ENCODE measurements at regions not wholly inside any gene's neighbourhood (a gene's known extent, or its start where the extent isn't known, plus 50 kb on each side); places are given as distances from the start of the nearest gene placed in this dataset.

DNA sequence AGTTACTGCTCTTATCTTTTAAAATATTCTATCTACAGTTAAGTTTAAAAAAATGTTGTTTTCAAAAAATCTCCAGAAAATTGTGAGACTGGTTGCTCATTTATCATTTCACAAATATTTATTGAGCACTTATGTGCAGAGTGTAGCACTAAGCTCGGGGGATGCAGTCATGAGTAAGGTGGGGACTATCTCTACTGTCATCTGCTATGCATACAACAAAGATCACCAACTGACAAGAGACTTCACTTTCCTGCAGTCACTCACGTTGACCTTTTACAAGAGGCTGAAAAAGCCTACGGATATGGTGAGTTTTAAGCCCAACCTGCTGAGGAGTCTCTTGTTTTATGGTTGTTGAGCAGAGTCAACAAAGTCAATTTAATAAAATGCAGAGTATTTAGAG is 392.5 kb downstream of the KLF12 start:
- Mint-ChIP-seq H3K4me3 (peak overlapping the region in 1 of 3 donors; percentile 50), H3K36me3 (peaks cover 11% of the 10 kb centered on the region), H3K4me1 (peaks cover 50 to 57% (median 53%) of the 10 kb centered on the region in 3 donors), H3K27me3 (no peaks in the 10 kb centered on the region), H3K27ac (peak overlapping the region; percentile 71), H3K9me3 (no peaks in the 10 kb centered on the region)
- DNase-seq (no peak), ATAC-seq (replicated peaks in 1 of 4) (peak in 1 of 4 experiments; percentile 36)
- Histone ChIP-seq H3K27ac (ENCODE audit: low read length) (no peak overlapping the region), H3K9me3 (no peaks in the 10 kb centered on the region), H3K4me1 (ENCODE audit: control insufficient read depth in 1 of 2, extremely low read depth in 1 of 2, insufficient read depth in 2 of 2, low read length in 2 of 2) (peaks cover 10 to 25% of the 10 kb centered on the region in 2 experiments), H3K4me3 (ENCODE audit: control insufficient read depth in 1 of 2, extremely low read depth in 1 of 2, low read length in 1 of 2) (no peak overlapping the region), H3K36me3 (ENCODE audit: control insufficient read depth in 2 of 2, extremely low read depth in 1 of 2, insufficient read depth in 1 of 2, low read length in 1 of 2) (peaks cover 4 to 6% of the 10 kb centered on the region in 2 donors), H3K27me3 (replicated peaks in 1 of 2; ENCODE audit: control insufficient read depth in 2 of 2, extremely low read depth in 1 of 2, insufficient read depth in 2 of 2, low read length in 1 of 2) (no peaks in the 10 kb centered on the region)
- ChIA-PET POLR2A (interaction anchor here in 1 of 2 donors (1.0 kb wide), 1 partner anchor 26 kb away, joined by 3 read pairs; no protein-coding TSS in a partner anchor), CTCF (interaction anchor here (0.5 to 1.8 kb wide), 6 partner anchors 10 to 1456 kb away, joined by 3 to 10 read pairs (median 4); no protein-coding TSS in a partner anchor)
- WGBS (ENCODE audit: insufficient coverage), result 80% methylated on average over 1 of the region's 3 CpGs

DNA sequence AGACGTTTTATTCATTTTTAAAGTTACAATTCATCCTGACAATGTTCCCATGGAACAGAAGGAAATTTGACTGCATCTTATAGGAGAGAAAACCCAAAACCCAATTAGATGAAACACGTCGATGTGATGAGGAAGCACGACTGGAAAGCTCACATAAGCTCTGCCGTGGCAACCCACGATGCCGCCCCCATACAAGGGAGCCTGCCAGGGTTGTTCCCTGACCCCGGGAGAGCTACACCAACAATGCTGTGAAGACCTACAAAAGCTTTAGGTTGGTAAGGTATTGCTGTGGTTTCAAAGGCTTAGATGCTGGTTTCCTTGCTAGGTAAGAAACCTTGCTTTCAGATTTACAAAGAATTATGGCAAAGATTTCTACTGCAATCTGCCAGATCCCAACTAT is 393.1 kb downstream of the KLF12 start:
- peak overlapping the region; percentile 15 to 71 for H3K27ac Mint-ChIP-seq
- H3K4me1 Mint-ChIP-seq, result peaks cover 52 to 55% (median 54%) of the 10 kb centered on the region in 3 donors
- no peaks in the 10 kb centered on the region for H3K9me3 ChIP-seq
- ATAC-seq (replicated peaks in 1 of 4) (peak; percentile 46 to 76 (median 56)), DNase-seq (peak in 6 of 35 experiments; percentile 1 to 30 (median 8))
- no peak overlapping the region for H3K4me3 ChIP-seq (ENCODE audit: control insufficient read depth in 1 of 2, extremely low read depth in 1 of 2, low read length in 1 of 2)
- H3K4me3 Mint-ChIP-seq, result peak overlapping the region in 2 of 3 donors; percentile 25 to 50
- 33% methylated on average over 3 of the region's 8 CpGs for WGBS (ENCODE audit: insufficient coverage)
- ChIA-PET CTCF (interaction anchor here in 1 of 2 donors (0.5 to 1.7 kb wide), 4 partner anchors 10 to 1056 kb away, joined by 3 to 10 read pairs (median 4); no protein-coding TSS in a partner anchor), POLR2A (no interaction called here)
- peaks cover 9 to 25% of the 10 kb centered on the region in 2 experiments for H3K4me1 ChIP-seq (ENCODE audit: control insufficient read depth in 1 of 2, extremely low read depth in 1 of 2, insufficient read depth in 2 of 2, low read length in 2 of 2)
- H3K27me3 Mint-ChIP-seq, result no peaks in the 10 kb centered on the region
- no peak overlapping the region for H3K27ac ChIP-seq (ENCODE audit: low read length)
- H3K27me3 ChIP-seq (replicated peaks in 1 of 2; ENCODE audit: control insufficient read depth in 2 of 2, extremely low read depth in 1 of 2, insufficient read depth in 2 of 2, low read length in 1 of 2), result no peaks in the 10 kb centered on the region
- no peaks in the 10 kb centered on the region for H3K9me3 Mint-ChIP-seq
- H3K36me3 ChIP-seq (ENCODE audit: control insufficient read depth in 2 of 2, extremely low read depth in 1 of 2, insufficient read depth in 1 of 2, low read length in 1 of 2), result peaks cover 4 to 6% of the 10 kb centered on the region in 2 donors
- peaks cover 14% of the 10 kb centered on the region for H3K36me3 Mint-ChIP-seq

DNA sequence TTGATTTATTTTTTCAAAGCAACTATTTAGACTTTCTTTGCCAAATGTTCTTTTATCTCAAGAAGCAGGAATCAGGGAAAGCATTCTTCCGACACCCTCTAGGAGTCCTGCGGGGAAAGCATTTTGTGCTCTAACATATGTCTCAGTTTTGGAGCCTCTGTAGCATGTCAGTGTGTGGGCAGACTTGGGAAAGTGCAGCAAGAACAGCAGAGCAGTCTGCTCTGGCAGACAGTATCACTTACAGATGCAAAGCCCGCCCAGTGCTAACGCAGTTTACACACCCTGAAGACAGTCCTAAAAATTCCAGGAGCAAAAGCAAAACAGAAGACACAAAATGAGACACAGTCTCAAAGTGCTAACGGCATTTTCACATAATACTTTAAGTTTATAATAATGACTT is 393.5 kb downstream of the KLF12 start:
- 93% methylated on average over 2 of the region's 5 CpGs for WGBS (ENCODE audit: insufficient coverage)
- Histone ChIP-seq H3K4me3 (ENCODE audit: control insufficient read depth in 1 of 2, extremely low read depth in 1 of 2, low read length in 1 of 2) (no peak overlapping the region), H3K27ac (ENCODE audit: low read length) (no peak overlapping the region), H3K9me3 (no peaks in the 10 kb centered on the region), H3K36me3 (ENCODE audit: control insufficient read depth in 2 of 2, extremely low read depth in 1 of 2, insufficient read depth in 1 of 2, low read length in 1 of 2) (peaks cover 4 to 6% of the 10 kb centered on the region in 2 donors), H3K4me1 (ENCODE audit: control insufficient read depth in 1 of 2, extremely low read depth in 1 of 2, insufficient read depth in 2 of 2, low read length in 2 of 2) (peaks cover 9 to 22% of the 10 kb centered on the region in 2 experiments), H3K27me3 (replicated peaks in 1 of 2; ENCODE audit: control insufficient read depth in 2 of 2, extremely low read depth in 1 of 2, insufficient read depth in 2 of 2, low read length in 1 of 2) (no peaks in the 10 kb centered on the region)
- Mint-ChIP-seq H3K27me3 (no peaks in the 10 kb centered on the region), H3K4me1 (peaks cover 49 to 50% (median 50%) of the 10 kb centered on the region in 3 donors), H3K4me3 (peak overlapping the region in 1 of 3 donors; percentile 50), H3K27ac (peak overlapping the region; percentile 60 to 71), H3K9me3 (no peaks in the 10 kb centered on the region), H3K36me3 (peaks cover 19% of the 10 kb centered on the region)
- CTCF ChIA-PET, result no interaction called here
- POLR2A ChIA-PET, result no interaction called here
- DNase-seq (no peak), ATAC-seq (replicated peaks in 1 of 4) (no peak)

DNA sequence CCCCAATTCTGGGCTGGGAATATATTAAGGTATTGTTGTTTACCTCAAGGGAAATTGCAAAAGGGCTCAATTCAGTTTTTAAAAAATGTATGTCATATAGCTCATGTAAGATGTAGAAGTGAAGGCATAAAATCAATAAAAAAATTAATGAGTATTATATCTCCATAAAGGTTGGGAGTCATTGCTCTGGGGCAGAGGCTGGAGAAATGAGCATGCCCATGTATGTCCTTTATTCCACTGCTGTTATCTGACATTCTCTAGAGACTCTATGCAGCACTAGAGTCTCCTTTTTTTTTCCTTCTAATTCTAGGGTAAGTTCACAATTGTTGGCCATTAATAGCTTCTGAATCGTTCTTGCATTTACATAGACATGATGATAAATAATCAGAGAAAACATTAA is 394.8 kb downstream of the KLF12 start:
- Mint-ChIP-seq H3K4me3 (no peak overlapping the region), H3K9me3 (no peaks in the 10 kb centered on the region), H3K27me3 (no peaks in the 10 kb centered on the region), H3K27ac (no peak overlapping the region), H3K36me3 (peaks cover 25% of the 10 kb centered on the region), H3K4me1 (peaks cover 43 to 49% (median 45%) of the 10 kb centered on the region in 3 donors)
- Histone ChIP-seq H3K27me3 (replicated peaks in 1 of 2; ENCODE audit: control insufficient read depth in 2 of 2, extremely low read depth in 1 of 2, insufficient read depth in 2 of 2, low read length in 1 of 2) (no peaks in the 10 kb centered on the region), H3K9me3 (no peaks in the 10 kb centered on the region), H3K4me3 (ENCODE audit: control insufficient read depth in 1 of 2, extremely low read depth in 1 of 2, low read length in 1 of 2) (no peak overlapping the region), H3K4me1 (ENCODE audit: control insufficient read depth in 1 of 2, extremely low read depth in 1 of 2, insufficient read depth in 2 of 2, low read length in 2 of 2) (peaks cover 7 to 19% of the 10 kb centered on the region in 2 experiments), H3K27ac (ENCODE audit: low read length) (no peak overlapping the region), H3K36me3 (ENCODE audit: control insufficient read depth in 2 of 2, extremely low read depth in 1 of 2, insufficient read depth in 1 of 2, low read length in 1 of 2) (peaks cover 3 to 4% of the 10 kb centered on the region in 2 donors)
- CTCF ChIA-PET, result interaction anchor here in 1 of 2 donors (0.5 to 0.6 kb wide), 2 partner anchors 548 to 957 kb away, joined by 3 read pairs; no protein-coding TSS in a partner anchor
- ATAC-seq (replicated peaks in 1 of 4) (no peak), DNase-seq (no peak)
- no CpG with 5 or more reads among the region's 1 CpG for WGBS (ENCODE audit: insufficient coverage)
- POLR2A ChIA-PET, result interaction anchor here (0.6 to 0.7 kb wide), 4 partner anchors 8 to 195 kb away, joined by 3 to 6 read pairs (median 3); no protein-coding TSS in a partner anchor

DNA sequence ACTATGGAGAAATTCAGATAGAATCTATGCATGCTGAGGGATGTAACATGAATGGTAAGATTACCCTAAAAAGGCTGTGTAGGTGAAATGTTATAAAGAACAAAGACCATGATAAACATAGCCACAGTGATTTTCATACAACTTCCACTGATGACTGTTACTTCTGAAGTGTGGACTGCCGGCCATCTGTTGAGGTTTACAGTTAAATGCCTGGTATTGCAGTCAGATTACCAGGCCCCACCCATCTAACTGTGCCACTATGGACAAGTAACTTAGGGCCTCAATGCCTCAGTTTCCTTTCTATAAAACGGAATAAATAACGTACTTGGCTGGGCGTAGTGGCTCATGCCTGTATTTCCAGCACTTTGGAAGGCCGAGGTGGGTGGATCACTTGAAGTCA is 395.6 kb downstream of the KLF12 start:
- no peak overlapping the region for H3K27ac ChIP-seq (ENCODE audit: low read length)
- Mint-ChIP-seq H3K4me1 (peaks cover 39 to 46% (median 44%) of the 10 kb centered on the region in 3 donors), H3K27ac (no peak overlapping the region), H3K4me3 (no peak overlapping the region), H3K36me3 (peaks cover 20% of the 10 kb centered on the region), H3K9me3 (no peaks in the 10 kb centered on the region), H3K27me3 (no peaks in the 10 kb centered on the region)
- ChIA-PET POLR2A (interaction anchor here in 1 of 2 donors (0.6 kb wide), 1 partner anchor 8 kb away, joined by 6 read pairs; no protein-coding TSS in a partner anchor), CTCF (interaction anchor here in 1 of 2 donors (0.5 kb wide), 1 partner anchor 549 kb away, joined by 3 read pairs; no protein-coding TSS in a partner anchor)
- no peak overlapping the region for H3K4me3 ChIP-seq (ENCODE audit: control insufficient read depth in 1 of 2, extremely low read depth in 1 of 2, low read length in 1 of 2)
- peaks cover 2% of the 10 kb centered on the region in 2 donors for H3K36me3 ChIP-seq (ENCODE audit: control insufficient read depth in 2 of 2, extremely low read depth in 1 of 2, insufficient read depth in 1 of 2, low read length in 1 of 2)
- H3K27me3 ChIP-seq (replicated peaks in 1 of 2; ENCODE audit: control insufficient read depth in 2 of 2, extremely low read depth in 1 of 2, insufficient read depth in 2 of 2, low read length in 1 of 2), result no peaks in the 10 kb centered on the region
- peaks cover 3 to 11% of the 10 kb centered on the region in 2 experiments for H3K4me1 ChIP-seq (ENCODE audit: control insufficient read depth in 1 of 2, extremely low read depth in 1 of 2, insufficient read depth in 2 of 2, low read length in 2 of 2)
- WGBS (ENCODE audit: insufficient coverage), result 100% methylated on average over 3 of the region's 5 CpGs
- ATAC-seq (replicated peaks in 1 of 4) (no peak), DNase-seq (no peak)
- H3K9me3 ChIP-seq, result no peaks in the 10 kb centered on the region

DNA sequence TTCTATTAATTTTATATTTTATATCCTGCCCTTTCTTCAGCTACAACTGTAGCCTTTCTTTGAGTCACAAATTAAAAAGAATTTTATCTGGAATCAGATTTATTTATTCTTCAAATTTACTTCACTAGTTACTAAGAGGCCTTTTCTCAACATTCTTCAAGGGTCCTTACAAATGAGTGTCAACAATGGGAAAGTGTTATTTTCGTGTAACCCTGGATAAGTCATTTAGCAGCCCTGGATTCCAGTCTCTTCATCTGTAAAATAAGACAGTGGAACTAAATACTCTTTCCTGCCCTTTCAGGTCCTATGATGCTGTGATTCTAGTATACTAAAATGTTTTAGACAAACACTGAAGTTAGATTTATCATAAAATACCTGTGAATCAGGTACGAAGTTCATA is 397.0 kb downstream of the KLF12 start:
- Mint-ChIP-seq H3K27ac (no peak overlapping the region), H3K4me3 (no peak overlapping the region), H3K9me3 (no peaks in the 10 kb centered on the region), H3K27me3 (no peaks in the 10 kb centered on the region), H3K4me1 (peaks cover 34 to 44% (median 42%) of the 10 kb centered on the region in 3 donors), H3K36me3 (peaks cover 27% of the 10 kb centered on the region)
- H3K27me3 ChIP-seq (replicated peaks in 1 of 2; ENCODE audit: control insufficient read depth in 2 of 2, extremely low read depth in 1 of 2, insufficient read depth in 2 of 2, low read length in 1 of 2), result no peaks in the 10 kb centered on the region
- no peak overlapping the region for H3K27ac ChIP-seq (ENCODE audit: low read length)
- peaks cover 3 to 11% of the 10 kb centered on the region in 2 experiments for H3K4me1 ChIP-seq (ENCODE audit: control insufficient read depth in 1 of 2, extremely low read depth in 1 of 2, insufficient read depth in 2 of 2, low read length in 2 of 2)
- CTCF ChIA-PET, result interaction anchor here in 1 of 2 donors (0.6 kb wide), 1 partner anchor 269 kb away, joined by 3 read pairs; no protein-coding TSS in a partner anchor
- no peaks in the 10 kb centered on the region for H3K9me3 ChIP-seq
- peaks cover 2 to 5% of the 10 kb centered on the region in 2 donors for H3K36me3 ChIP-seq (ENCODE audit: control insufficient read depth in 2 of 2, extremely low read depth in 1 of 2, insufficient read depth in 1 of 2, low read length in 1 of 2)
- no peak for DNase-seq
- no CpG with 5 or more reads among the region's 2 CpGs for WGBS (ENCODE audit: insufficient coverage)
- no peak overlapping the region for H3K4me3 ChIP-seq (ENCODE audit: control insufficient read depth in 1 of 2, extremely low read depth in 1 of 2, low read length in 1 of 2)
- no peak for ATAC-seq (replicated peaks in 1 of 4)
- POLR2A ChIA-PET, result interaction anchor here (0.5 to 0.7 kb wide), 5 partner anchors 9 to 1111 kb away, joined by 3 read pairs; no protein-coding TSS in a partner anchor

Measured in T-cell (primary cell).